ENCODE measurements at regions not wholly inside any gene's neighbourhood (a gene's known extent, or its start where the extent isn't known, plus 50 kb on each side); places are given as distances from the start of the nearest gene placed in this dataset.

DNA sequence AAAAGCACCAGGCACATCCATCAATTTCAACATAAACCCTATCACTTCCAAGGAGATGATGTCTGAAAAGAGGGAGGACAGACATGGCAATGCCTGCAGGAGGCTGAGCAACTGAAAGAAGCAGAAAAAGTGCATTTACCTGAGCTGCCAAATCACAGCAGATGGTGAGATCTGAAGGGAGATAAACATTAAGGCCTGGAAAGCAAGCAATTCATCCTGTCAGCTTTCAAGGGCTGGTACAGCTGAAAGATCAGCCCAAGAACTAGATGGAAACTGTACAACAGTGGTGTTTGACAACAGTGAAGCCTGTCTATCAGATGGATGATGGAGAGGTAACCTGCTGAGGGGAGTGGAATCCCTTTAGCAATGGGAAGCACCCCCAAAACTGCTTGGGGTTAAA is 433.2 kb upstream of the ZNF608 start:
- TF ChIP-seq EP300 (IDR thresholded peaks at IDR 0.05; ENCODE audit: borderline replicate concordance) = no peak
- no peak for TF ChIP-seq TCF12 (IDR thresholded peaks at IDR 0.05; ENCODE audit: low read depth)
- no peak for TF ChIP-seq CEBPB (IDR thresholded peaks at IDR 0.05)
- TF ChIP-seq, protein P1, sequence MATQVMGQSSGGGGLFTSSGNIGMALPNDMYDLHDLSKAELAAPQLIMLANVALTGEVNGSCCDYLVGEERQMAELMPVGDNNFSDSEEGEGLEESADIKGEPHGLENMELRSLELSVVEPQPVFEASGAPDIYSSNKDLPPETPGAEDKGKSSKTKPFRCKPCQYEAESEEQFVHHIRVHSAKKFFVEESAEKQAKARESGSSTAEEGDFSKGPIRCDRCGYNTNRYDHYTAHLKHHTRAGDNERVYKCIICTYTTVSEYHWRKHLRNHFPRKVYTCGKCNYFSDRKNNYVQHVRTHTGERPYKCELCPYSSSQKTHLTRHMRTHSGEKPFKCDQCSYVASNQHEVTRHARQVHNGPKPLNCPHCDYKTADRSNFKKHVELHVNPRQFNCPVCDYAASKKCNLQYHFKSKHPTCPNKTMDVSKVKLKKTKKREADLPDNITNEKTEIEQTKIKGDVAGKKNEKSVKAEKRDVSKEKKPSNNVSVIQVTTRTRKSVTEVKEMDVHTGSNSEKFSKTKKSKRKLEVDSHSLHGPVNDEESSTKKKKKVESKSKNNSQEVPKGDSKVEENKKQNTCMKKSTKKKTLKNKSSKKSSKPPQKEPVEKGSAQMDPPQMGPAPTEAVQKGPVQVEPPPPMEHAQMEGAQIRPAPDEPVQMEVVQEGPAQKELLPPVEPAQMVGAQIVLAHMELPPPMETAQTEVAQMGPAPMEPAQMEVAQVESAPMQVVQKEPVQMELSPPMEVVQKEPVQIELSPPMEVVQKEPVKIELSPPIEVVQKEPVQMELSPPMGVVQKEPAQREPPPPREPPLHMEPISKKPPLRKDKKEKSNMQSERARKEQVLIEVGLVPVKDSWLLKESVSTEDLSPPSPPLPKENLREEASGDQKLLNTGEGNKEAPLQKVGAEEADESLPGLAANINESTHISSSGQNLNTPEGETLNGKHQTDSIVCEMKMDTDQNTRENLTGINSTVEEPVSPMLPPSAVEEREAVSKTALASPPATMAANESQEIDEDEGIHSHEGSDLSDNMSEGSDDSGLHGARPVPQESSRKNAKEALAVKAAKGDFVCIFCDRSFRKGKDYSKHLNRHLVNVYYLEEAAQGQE (IDR thresholded peaks at IDR 0.05; ENCODE audit: low read depth) = no peak
- TF ChIP-seq TEAD4 (IDR thresholded peaks at IDR 0.05) = no peak
- no peak for TF ChIP-seq TAF1 (IDR thresholded peaks at IDR 0.05; ENCODE audit: low read depth)
- TF ChIP-seq CREB1 (IDR thresholded peaks at IDR 0.05; ENCODE audit: low read depth) = no peak
- TF ChIP-seq FOXM1 (IDR thresholded peaks at IDR 0.05; ENCODE audit: borderline replicate concordance, low read depth) = no peak

DNA sequence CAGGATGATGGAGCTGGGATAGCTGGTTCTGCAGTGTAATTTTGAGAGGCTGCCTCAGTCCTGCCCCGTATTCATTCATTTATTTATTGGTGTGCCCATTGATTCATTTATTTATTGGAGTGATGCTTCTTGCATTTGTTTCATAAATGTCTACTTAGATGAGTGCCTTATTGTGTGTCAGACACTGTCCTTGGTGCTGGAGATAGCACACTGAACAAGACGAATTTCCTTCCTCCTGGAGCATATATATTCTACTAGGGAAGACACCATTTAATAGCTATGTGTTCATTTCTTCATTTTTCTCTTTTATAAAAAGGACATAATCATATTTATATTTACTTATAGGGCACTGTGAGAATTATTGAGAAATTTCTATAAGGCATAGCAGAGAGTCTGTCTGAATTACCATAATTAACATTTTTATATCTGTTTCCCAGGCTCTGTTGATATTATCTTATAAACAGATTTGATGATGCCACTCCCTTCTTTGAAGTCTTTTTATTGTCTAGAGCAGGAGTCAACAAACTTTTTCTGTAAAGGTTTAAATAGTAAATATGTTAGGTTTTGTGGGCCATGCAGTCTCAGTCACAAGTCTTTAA is 433.9 kb upstream of the ZNF608 start:
- TF ChIP-seq, protein P2, sequence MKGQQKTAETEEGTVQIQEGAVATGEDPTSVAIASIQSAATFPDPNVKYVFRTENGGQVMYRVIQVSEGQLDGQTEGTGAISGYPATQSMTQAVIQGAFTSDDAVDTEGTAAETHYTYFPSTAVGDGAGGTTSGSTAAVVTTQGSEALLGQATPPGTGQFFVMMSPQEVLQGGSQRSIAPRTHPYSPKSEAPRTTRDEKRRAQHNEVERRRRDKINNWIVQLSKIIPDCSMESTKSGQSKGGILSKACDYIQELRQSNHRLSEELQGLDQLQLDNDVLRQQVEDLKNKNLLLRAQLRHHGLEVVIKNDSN (IDR thresholded peaks at IDR 0.05) = no peak
- TF ChIP-seq, protein P1 (IDR thresholded peaks at IDR 0.05; ENCODE audit: low read depth) = peak; percentile 89

DNA sequence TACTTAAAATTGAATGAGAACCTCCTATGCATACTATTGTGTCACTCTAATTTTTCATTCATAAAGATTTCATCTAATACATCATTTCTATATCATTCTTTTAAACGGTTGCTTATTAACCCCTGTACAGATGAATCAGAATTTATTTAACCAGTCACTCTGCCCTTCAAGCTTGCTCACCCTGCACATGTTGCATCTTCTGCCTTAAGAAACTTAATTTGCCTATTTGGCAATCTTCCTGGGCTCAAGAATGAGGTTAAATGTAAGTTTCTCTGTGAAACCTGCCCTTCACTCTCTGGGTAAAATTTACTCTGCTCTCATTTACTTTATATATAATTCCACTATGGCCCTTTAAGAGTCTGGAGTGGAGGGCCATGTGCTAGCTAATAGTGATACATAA is 434.7 kb upstream of the ZNF608 start:
- TF ChIP-seq TAF1 (IDR thresholded peaks at IDR 0.05; ENCODE audit: low read depth) = no peak
- TF ChIP-seq, protein P3, sequence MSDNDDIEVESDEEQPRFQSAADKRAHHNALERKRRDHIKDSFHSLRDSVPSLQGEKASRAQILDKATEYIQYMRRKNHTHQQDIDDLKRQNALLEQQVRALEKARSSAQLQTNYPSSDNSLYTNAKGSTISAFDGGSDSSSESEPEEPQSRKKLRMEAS (IDR thresholded peaks at IDR 0.05) = no peak
- TF ChIP-seq EGR1 (IDR thresholded peaks at IDR 0.05) = no peak
- TF ChIP-seq FOXM1 (IDR thresholded peaks at IDR 0.05; ENCODE audit: borderline replicate concordance, low read depth) = no peak
- no peak for TF ChIP-seq RAD21 (IDR thresholded peaks at IDR 0.05; ENCODE audit: low read depth)
- TF ChIP-seq, protein P1 (IDR thresholded peaks at IDR 0.05; ENCODE audit: low read depth) = no peak
- no peak for TF ChIP-seq TEAD4 (IDR thresholded peaks at IDR 0.05)
- TF ChIP-seq ZBTB7A (IDR thresholded peaks at IDR 0.05; ENCODE audit: low read depth) = no peak
- no peak for TF ChIP-seq CREB1 (IDR thresholded peaks at IDR 0.05; ENCODE audit: low read depth)
- no peak for TF ChIP-seq NFIC (IDR thresholded peaks at IDR 0.05)
- no peak for TF ChIP-seq EP300 (IDR thresholded peaks at IDR 0.05; ENCODE audit: borderline replicate concordance)
- TF ChIP-seq, protein P2 (IDR thresholded peaks at IDR 0.05) = no peak
- TF ChIP-seq YY1 (IDR thresholded peaks at IDR 0.05; ENCODE audit: low read depth) = no peak
- no peak for TF ChIP-seq TCF12 (IDR thresholded peaks at IDR 0.05; ENCODE audit: low read depth)
- no peak for TF ChIP-seq CEBPB (IDR thresholded peaks at IDR 0.05)

DNA sequence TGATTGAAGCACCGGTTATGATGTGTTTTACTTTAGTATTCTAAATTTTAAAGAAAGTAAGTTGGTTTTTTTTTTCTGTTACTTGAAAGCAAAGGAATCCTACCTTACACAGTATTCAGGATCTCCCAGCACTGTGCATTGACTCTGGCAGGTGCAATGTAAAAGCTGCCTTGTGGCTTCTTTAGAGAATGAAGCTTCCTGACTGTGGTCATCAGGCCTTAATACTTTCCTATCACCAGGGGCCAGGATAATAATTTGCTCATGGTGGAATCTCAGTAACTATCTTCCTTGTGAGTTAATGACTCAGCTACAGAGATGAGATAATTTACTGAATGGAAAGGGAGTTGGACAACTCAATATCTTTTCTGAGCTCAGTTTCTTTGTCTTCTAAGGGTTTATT is 435.5 kb upstream of the ZNF608 start:
- TF ChIP-seq TAF1 (IDR thresholded peaks at IDR 0.05; ENCODE audit: low read depth) (no peak), EGR1 (IDR thresholded peaks at IDR 0.05) (no peak)

DNA sequence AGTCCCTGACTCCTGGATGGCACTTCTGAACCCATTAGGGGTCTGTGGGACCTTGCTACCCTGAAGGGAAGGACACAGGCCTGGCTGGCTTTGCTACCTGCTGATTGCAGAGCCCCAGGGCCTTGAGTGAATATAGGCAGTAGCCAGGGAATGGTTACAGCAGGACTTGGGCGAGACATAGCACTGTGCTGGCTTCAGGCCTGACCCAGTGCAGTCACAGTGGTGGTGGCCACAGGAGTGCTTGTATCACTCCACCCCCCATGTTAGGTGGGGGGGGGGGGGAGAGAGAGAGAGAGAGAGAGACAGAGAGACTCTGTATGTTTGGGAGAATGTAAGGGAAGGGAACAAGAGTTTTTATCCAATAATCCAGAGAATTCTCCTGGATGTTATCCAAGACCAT is 439.3 kb upstream of the ZNF608 start:
- TF ChIP-seq ZBTB7A (IDR thresholded peaks at IDR 0.05; ENCODE audit: low read depth) (no peak), CREB1 (IDR thresholded peaks at IDR 0.05; ENCODE audit: low read depth) (no peak), CEBPB (IDR thresholded peaks at IDR 0.05) (no peak), EP300 (IDR thresholded peaks at IDR 0.05; ENCODE audit: borderline replicate concordance) (no peak), TCF12 (IDR thresholded peaks at IDR 0.05; ENCODE audit: low read depth) (no peak), EGR1 (IDR thresholded peaks at IDR 0.05) (no peak), NFIC (IDR thresholded peaks at IDR 0.05) (no peak), RAD21 (IDR thresholded peaks at IDR 0.05; ENCODE audit: low read depth) (no peak), TAF1 (IDR thresholded peaks at IDR 0.05; ENCODE audit: low read depth) (no peak), FOXM1 (IDR thresholded peaks at IDR 0.05; ENCODE audit: borderline replicate concordance, low read depth) (no peak), YY1 (IDR thresholded peaks at IDR 0.05; ENCODE audit: low read depth) (no peak), TEAD4 (IDR thresholded peaks at IDR 0.05) (no peak)
- TF ChIP-seq, protein P1 (IDR thresholded peaks at IDR 0.05; ENCODE audit: low read depth) = no peak
- TF ChIP-seq, protein P2 (IDR thresholded peaks at IDR 0.05) = no peak
- TF ChIP-seq, protein P3 (IDR thresholded peaks at IDR 0.05) = no peak
